ENCODE measurements at regions not wholly inside any gene's neighbourhood (a gene's known extent, or its start where the extent isn't known, plus 50 kb on each side); places are given as distances from the start of the nearest gene placed in this dataset.

GRCh38 chr11:19509215-19509614 is 203.4 kb upstream of the NAV2 start:
- TF ChIP-seq, protein P1, sequence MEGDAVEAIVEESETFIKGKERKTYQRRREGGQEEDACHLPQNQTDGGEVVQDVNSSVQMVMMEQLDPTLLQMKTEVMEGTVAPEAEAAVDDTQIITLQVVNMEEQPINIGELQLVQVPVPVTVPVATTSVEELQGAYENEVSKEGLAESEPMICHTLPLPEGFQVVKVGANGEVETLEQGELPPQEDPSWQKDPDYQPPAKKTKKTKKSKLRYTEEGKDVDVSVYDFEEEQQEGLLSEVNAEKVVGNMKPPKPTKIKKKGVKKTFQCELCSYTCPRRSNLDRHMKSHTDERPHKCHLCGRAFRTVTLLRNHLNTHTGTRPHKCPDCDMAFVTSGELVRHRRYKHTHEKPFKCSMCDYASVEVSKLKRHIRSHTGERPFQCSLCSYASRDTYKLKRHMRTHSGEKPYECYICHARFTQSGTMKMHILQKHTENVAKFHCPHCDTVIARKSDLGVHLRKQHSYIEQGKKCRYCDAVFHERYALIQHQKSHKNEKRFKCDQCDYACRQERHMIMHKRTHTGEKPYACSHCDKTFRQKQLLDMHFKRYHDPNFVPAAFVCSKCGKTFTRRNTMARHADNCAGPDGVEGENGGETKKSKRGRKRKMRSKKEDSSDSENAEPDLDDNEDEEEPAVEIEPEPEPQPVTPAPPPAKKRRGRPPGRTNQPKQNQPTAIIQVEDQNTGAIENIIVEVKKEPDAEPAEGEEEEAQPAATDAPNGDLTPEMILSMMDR (IDR thresholded peaks at IDR 0.05; ENCODE audit: low read depth, low read length, poor library complexity, severe bottlenecking), result no peak
- TF ChIP-seq EZH2phosphoT487 (IDR thresholded peaks at IDR 0.05; ENCODE audit: borderline replicate concordance, low read length), result no peak
